ENCODE measurements at regions not wholly inside any gene's neighbourhood (a gene's known extent, or its start where the extent isn't known, plus 50 kb on each side); places are given as distances from the start of the nearest gene placed in this dataset.

DNA sequence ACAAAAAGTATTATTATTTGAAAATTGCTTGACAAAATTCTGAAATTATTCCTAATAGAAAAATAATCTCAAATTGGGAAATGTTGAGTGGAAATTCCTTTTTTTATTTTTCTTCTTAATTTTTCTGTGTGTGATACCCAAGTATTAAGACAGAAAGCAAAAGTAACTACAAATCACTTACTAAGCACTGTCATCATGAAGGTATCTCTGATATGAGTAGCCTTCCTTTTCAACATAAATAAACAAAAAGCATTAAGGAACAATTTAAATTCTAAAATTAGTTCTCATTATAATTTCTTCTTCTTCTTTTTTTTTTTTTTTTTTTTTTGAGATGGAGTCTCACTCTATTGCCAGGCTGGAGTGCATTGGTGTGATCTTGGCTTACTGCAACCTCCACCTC lies 174.2 kb upstream of the RBMS1 start:
- no peak for TF ChIP-seq CTCF (IDR thresholded peaks at IDR 0.05; ENCODE audit: insufficient read depth, low read length)
- no peak for TF ChIP-seq SPI1 (IDR thresholded peaks at IDR 0.05; ENCODE audit: borderline replicate concordance, low read depth)
- TF ChIP-seq GABPA (IDR thresholded peaks at IDR 0.05; ENCODE audit: low read depth) = no peak
- TF ChIP-seq POLR2AphosphoS5 (IDR thresholded peaks at IDR 0.05; ENCODE audit: low read depth) = no peak
- TF ChIP-seq, protein P1, sequence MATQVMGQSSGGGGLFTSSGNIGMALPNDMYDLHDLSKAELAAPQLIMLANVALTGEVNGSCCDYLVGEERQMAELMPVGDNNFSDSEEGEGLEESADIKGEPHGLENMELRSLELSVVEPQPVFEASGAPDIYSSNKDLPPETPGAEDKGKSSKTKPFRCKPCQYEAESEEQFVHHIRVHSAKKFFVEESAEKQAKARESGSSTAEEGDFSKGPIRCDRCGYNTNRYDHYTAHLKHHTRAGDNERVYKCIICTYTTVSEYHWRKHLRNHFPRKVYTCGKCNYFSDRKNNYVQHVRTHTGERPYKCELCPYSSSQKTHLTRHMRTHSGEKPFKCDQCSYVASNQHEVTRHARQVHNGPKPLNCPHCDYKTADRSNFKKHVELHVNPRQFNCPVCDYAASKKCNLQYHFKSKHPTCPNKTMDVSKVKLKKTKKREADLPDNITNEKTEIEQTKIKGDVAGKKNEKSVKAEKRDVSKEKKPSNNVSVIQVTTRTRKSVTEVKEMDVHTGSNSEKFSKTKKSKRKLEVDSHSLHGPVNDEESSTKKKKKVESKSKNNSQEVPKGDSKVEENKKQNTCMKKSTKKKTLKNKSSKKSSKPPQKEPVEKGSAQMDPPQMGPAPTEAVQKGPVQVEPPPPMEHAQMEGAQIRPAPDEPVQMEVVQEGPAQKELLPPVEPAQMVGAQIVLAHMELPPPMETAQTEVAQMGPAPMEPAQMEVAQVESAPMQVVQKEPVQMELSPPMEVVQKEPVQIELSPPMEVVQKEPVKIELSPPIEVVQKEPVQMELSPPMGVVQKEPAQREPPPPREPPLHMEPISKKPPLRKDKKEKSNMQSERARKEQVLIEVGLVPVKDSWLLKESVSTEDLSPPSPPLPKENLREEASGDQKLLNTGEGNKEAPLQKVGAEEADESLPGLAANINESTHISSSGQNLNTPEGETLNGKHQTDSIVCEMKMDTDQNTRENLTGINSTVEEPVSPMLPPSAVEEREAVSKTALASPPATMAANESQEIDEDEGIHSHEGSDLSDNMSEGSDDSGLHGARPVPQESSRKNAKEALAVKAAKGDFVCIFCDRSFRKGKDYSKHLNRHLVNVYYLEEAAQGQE (IDR thresholded peaks at IDR 0.05; ENCODE audit: insufficient replicate concordance, low read depth) = no peak
- Histone ChIP-seq H3K4me3 (replicated peaks; ENCODE audit: insufficient read depth, low read length) (no peak overlapping the region), H3K27ac (replicated peaks) (no peak overlapping the region), H3K27me3 (ENCODE audit: insufficient read depth, poor library complexity, severe bottlenecking) (no peaks in the 10 kb centered on the region)
- DNase-seq (ENCODE audit: low read depth in 1 of 2, low spot score in 1 of 2) = no peak

DNA sequence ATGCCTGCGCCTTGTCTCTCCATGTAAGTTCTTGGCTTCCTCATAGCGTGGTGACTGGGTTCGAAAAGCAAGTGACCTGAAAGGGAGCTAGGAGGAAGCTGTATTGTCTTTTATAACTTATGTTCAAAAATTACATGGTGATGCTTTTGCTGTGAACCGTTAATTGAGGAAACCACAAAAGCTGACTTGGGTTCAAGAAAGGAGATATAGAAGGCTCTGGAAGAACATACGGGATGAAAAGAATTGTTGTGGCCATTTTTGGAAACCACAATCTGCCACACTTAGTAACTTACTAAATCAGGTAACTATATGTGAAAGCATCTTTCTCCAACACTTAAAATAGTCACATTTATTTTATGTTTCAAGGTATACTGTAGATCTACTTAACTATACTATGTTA lies 177.0 kb upstream of the RBMS1 start:
- H3K27me3 ChIP-seq (ENCODE audit: insufficient read depth, poor library complexity, severe bottlenecking) = no peaks in the 10 kb centered on the region
- TF ChIP-seq POLR2AphosphoS5 (IDR thresholded peaks at IDR 0.05; ENCODE audit: low read depth) = no peak
- TF ChIP-seq, protein P1 (IDR thresholded peaks at IDR 0.05; ENCODE audit: insufficient replicate concordance, low read depth) = no peak
- TF ChIP-seq SPI1 (IDR thresholded peaks at IDR 0.05; ENCODE audit: borderline replicate concordance, low read depth) = no peak
- no peak for TF ChIP-seq CTCF (IDR thresholded peaks at IDR 0.05; ENCODE audit: insufficient read depth, low read length)
- no peak overlapping the region for H3K27ac ChIP-seq (replicated peaks)
- H3K4me3 ChIP-seq (replicated peaks; ENCODE audit: insufficient read depth, low read length) = no peak overlapping the region
- DNase-seq (ENCODE audit: low read depth in 1 of 2, low spot score in 1 of 2) = no peak

DNA sequence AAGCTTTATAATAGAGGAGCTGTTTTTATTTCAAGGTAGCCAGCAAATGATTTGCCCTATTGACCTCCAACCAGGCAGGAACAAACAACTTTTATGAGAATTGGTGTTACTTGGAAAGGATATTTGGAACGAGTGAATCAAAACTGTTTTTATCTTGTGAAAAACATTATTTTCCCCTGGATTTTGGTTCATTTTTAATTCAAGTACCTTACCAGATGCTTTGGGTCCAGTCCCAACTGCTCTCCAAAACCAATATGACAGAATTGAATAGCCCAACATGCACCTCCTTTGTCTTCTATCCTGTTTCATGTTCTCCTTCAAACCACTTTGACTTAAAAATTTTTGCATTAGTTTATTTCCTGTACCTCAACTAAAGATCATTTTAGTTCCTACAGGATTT lies 178.6 kb upstream of the RBMS1 start:
- Histone ChIP-seq H3K27me3 (ENCODE audit: insufficient read depth, poor library complexity, severe bottlenecking) (no peaks in the 10 kb centered on the region), H3K27ac (replicated peaks) (no peak overlapping the region), H3K4me3 (replicated peaks; ENCODE audit: insufficient read depth, low read length) (no peak overlapping the region)
- DNase-seq (ENCODE audit: low read depth in 1 of 2, low spot score in 1 of 2) = no peak
- no peak for TF ChIP-seq GABPA (IDR thresholded peaks at IDR 0.05; ENCODE audit: low read depth)
- no peak for TF ChIP-seq SPI1 (IDR thresholded peaks at IDR 0.05; ENCODE audit: borderline replicate concordance, low read depth)
- TF ChIP-seq, protein P1 (IDR thresholded peaks at IDR 0.05; ENCODE audit: insufficient replicate concordance, low read depth) = no peak
- no peak for TF ChIP-seq POLR2AphosphoS5 (IDR thresholded peaks at IDR 0.05; ENCODE audit: low read depth)
- TF ChIP-seq CTCF (IDR thresholded peaks at IDR 0.05; ENCODE audit: insufficient read depth, low read length) = no peak
